T47D (cell line): ENCODE measurements at regions not wholly inside any gene's neighbourhood (a gene's known extent, or its start where the extent isn't known, plus 50 kb on each side); places are given as distances from the start of the nearest gene placed in this dataset.

Source experiments
- DNase-seq, 2 experiments: peaks; one replicate each; pipeline versions ENCODE4 v3.0.0 to v3.0.0-alpha.2; 2011 to 2012; ENCODE audit warnings: low read depth in 1 of 2, low spot score in 1 of 2
- JUND ChIP-seq: IDR thresholded peaks from 2 replicates; pipeline ENCODE4 v1.6.1; 2012; ENCODE audit warnings: low read depth
- in situ Hi-C: cut with HindIII; loops from 2 replicates; pipeline ENCODE4 v1.10.0; 2016; ENCODE audit warnings: low sequenced_read_pairs, low pct_unique_long_range_greater_than_20kb

- in situ Hi-C loops: no loop called here
- DNase-seq: no peak
- no peak for TF ChIP-seq JUND
These were observed 51.0 kb upstream of the NXPH2 start for GRCh38 chr2:138831154-138831553.

- in situ Hi-C loops: no loop called here
- no peak for DNase-seq
- TF ChIP-seq JUND: no peak
These were observed 50.4 kb upstream of the NXPH2 start for GRCh38 chr2:138830547-138830946.
